NCI-H2196 (cell line): ENCODE measurements at regions not wholly inside any gene's neighbourhood (a gene's known extent, or its start where the extent isn't known, plus 50 kb on each side); places are given as distances from the start of the nearest gene placed in this dataset.
"Not testable (repeated sequence)": the region's sequence is repeated elsewhere in the genome, so short reads cannot be mapped to it uniquely, and the experiment has no call there.

Experiments used
- DNase-seq: peaks from one replicate; lab custom pipeline; 2025; ENCODE audit not compliant: unreplicated experiment; lab: John Stamatoyannopoulos, UW

DNA sequence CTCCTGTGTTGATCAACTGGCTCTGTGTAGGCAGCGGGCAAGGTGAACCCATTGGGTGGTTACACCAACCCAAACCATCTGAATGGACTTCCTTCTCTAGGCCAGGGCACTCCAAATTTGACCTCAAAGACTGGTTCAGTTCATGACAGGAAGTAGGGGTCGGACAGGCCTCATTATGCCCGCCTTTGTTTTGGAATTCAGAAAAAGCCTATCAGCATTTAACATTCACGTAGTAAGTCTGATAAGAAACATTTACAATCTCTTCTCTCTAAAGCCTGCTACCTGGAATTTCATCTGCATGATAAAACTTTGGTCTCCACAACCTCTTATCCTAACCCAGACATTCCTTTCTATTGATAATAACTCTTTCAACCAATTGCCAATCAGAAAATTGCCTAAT, 97.1 kb upstream of the ETV3 start:
- no peak for DNase-seq

DNA sequence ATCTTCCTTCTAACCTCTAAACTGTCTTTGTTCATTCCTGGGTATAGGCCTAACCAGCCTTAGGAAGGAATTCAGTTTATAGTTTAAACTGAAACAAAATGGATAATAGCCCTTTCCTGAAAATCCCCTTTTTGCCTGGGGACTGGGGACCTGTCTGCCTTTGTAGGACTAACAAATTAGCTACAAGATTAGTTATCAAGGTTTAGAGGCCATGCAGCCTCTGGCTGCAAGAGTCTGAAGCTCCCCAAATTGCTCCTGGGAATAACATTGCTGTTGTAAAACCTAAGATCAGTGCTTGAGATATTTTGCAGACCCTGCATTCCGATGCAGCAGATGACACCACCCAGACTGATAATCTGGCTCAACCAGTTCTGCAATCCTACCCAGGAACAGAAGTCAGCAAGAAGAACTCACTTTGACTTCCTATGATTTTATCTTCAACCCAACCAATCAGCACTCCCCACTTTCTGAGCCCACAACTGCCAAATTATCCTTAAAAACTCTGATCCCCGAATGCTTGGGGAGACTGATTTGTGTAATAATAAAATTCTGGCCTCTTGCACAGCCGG, 96.6 kb upstream of the ETV3 start:
- no peak for DNase-seq

DNA sequence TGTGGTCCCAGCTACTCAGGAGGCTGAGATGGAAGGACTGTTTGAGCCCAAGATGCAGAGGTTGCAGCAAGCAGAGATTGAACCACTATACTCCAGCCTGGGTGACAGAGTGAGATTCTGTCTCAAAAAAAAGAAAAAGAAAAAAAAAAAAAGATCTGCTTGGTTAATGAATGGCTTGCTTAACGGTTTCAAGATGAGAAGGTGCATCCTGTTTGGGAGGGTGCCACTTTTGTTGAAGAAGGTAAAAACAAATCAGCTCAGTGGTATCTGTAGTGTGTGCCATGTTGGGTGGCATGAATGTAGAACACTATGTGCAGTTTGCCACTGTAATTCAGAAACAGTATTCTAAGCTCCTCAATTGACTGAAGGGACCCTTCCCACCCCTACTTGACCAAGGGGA, 94.9 kb upstream of the ETV3 start:
- DNase-seq, result no peak

DNA sequence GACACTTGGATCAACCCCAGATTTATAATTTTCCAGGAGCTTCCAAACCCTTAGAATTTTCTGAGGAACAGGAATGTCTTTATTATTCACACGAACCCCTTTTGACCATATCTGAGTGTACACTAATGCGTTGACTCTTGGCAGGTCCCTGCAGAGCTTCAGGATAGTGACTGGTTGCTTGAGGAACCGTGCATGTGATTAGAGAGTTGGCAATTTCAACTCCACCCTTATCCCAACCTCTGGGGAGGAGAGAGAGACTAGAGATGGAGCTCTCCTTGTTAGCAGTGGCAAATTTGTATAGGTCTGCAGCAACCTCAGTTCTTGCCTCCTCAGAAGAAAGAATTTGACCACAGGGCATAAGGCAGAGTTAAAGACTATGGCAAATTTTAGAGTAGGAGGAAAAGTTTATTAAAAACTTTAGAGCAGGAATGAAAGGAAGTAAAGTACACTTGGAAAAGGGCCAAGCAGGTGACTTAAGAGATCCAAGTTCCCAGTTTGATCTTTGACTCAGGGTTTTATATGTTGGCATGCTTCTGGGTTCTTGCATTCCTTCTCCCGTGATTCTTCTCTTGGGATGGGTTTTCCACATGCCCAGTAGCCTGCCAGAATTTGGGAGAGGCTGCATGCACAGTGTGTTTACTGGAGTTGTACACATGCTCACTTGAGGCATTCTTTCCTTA, 93.8 kb upstream of the ETV3 start:
- no peak for DNase-seq

DNA sequence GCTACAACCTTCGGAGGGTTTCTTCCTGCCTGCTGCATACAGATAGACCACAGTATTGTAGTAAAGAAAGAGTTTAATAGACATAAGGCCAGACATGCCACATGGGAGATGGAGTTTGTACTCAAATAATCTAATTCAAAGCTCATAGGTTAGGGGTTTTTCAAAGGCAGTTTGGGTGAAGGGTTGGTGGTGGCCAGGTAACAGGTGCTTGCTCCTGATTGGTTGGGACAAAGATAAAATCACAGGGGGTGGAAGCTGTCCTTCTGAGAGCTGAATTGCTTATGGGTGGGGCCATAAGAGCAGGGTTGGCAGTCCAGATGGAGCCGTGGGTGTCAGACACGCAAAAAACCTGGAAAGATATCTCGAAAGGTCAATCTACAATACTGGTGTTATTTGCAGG, 92.3 kb upstream of the ETV3 start:
- no peak for DNase-seq

DNA sequence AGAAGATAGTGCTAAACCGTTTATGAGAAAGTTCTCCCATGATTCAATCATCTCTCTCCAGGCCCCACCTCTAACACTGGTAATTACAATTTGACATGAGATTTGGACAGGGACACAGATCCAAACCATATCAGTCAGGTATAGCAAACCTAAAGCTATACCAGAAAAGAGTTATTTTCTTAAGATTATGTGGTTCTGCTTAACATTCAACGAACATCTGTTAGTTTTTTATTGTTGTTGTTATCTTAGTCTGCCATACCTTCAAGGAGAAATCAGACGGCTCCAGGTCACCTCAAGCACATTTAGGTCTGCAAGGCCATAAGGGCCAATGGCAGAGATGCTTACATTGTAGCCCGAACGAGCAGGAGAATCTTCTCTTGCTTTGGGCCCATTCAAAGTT, 89.5 kb upstream of the ETV3 start:
- DNase-seq, result no peak

DNA sequence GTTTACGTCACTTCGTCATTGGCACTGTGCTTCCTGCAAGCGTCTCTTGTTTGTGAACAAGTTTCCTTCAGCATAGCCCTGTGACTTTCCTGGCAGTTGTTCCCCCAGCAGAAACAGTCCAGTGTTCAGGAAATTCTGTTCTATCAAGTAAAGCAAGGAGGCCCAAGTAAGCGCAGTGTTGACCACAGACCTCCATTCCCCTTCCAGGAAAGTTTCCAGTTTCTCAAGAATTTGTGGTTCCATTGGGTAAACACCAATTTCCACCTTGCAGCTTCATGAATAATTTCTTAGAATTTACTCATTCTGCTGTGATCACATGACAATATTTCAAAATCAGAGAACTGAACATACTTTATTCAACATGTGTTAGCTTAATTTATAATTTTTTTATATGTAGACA, 88.5 kb upstream of the ETV3 start:
- no peak for DNase-seq

DNA sequence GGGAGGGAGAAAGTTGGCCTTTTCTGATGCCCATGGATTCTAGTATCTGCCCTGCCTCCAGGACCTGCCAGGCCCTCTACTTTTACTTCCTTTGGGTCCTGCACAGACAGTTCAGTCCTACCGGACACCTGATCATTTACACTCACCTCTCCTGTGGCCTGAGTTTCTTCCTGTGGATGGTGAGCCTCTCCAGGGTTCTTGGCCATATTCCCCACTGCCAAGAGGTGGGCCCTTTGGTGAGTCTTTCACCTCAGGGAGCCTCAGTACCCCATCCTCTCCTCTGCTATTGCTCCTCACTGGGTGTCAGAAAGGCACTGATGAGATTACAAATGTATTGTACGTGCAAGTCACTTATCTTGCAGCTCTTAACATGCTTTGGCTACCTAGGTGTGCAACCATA, 81.4 kb upstream of the ETV3 start:
- no peak for DNase-seq

DNA sequence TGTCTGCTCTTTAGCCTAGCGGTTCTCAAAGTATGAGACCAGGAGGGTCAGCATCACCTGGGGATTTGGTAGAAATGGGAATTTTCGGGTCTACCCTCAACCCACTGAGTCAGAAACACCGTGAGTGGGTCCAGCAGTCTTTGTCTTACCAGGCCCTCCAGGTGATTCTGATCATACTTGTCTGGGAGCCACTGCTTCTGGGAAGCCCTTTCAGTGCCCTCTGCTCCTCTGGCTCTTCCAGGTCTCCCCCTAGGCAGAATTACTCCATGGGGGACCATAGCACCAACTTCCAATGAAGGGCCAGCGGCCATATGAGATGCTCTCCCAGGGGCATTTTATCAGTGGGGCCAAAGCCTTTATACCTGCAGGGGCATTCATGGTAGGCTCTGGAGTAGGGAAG, 81.0 kb upstream of the ETV3 start:
- no peak for DNase-seq

DNA sequence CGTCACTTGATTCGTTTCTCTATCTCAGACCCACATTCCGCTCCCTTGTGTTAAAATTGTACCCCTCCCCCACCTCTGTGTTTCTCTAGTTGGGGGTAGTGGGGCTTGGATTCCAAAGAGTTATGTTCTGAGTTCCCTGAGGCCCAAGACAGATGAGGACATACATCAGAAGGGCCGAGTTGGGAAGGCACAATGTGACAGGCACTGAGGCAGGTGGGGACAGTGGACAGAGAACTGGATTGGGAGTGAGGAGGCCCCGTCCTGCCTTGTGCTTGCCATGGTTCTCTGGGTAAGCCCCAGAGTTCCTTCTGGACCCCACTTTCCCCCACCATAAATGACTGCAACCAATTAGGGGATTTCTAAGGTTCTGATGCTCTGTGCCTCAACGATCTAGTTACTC, 80.5 kb upstream of the ETV3 start:
- no peak for DNase-seq

DNA sequence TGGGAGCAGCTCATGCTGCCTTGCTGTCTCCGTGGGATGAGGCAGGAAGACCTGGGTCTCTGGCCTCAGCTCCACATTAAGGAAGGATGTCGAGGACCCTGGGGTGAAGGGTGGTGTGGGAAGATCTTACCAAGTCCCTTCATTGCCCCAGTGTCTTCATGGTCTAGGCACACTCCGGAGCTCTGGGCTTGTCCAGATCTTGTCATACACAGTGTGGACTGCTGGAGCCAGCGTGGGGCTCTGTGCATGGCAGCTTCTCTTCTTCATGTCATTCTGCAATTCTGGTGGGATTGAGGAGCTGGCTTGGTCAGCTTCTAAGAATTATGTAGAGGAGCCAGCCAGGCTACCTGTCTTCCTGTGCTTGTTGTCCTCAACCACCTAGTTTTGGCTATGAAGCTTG, 79.3 kb upstream of the ETV3 start:
- DNase-seq, result no peak

DNA sequence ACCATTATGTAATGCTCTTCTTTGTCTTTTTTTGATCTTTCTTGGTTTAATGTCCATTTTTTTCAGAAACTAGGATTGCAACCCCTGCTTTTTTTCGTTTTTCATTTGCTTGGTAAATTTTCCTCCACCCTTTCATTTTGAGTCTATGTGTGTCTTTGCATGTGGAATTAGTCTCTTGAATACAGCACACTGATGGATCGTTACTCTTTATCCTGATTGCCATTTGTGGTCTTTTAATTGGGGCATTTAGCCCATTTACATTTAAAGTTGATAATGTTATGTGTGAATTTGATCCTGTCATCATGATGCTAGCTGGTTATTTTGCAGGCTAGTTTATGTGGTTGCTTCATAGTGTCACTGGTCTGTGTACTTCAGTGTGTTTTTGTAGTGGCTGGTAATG, 75.6 kb upstream of the ETV3 start:
- DNase-seq, result no peak

DNA sequence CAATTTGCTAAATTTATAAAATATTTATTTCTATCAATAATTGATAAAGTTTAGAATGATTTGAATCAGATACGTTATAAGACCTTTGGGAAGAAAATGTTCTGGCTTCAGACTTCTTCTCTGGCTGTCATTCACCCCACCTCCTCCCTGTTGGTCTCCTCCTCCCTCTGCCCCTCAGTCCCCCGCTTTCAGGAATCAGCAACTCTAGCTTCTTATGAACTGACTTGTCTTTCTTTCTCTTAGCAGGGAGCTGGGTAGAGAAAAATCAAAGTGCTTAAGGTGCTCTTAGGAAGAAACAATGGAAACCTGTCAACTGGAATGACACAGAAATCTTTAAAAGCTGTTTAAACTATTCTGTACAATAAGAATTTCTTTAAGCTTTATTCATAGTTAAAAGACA, 71.3 kb upstream of the ETV3 start:
- DNase-seq, result no peak

DNA sequence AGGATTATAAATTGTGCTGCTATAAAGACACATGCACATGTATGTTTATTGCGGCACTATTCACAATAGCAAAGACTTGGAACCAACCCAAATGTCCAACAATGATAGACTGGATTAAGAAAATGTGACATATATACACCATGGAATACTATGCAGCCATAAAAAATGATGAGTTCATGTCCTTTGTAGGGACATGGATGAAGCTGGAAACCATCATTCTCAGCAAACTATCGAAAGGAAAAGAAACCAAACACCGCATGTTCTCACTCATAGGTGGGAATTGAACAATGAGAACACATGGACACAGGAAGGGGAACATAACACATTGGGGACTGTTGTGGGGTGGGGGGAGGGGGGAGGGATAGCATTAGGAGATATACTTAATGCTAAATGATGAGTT, 67.8 kb upstream of the ETV3 start:
- not testable (repeated sequence) for DNase-seq

DNA sequence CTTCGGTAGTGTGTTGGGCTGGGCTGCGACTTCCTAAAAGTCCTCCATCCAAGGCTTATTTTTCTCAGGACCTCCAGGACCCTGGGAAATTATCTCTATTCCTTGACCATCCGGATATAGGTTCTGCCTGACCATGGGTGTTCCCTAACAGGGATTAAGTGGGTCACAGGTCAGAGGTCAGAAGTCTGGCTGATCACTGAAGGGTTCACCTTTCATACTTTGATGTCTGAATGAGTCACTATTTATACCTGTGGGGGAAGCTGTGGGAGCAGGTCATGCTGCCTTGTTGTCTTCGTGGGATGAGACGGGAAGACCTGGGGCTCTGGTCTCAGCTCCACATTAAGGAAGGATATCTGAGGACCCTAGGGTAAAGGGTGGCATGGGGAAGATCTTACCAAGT, 65.0 kb upstream of the ETV3 start:
- no peak for DNase-seq

DNA sequence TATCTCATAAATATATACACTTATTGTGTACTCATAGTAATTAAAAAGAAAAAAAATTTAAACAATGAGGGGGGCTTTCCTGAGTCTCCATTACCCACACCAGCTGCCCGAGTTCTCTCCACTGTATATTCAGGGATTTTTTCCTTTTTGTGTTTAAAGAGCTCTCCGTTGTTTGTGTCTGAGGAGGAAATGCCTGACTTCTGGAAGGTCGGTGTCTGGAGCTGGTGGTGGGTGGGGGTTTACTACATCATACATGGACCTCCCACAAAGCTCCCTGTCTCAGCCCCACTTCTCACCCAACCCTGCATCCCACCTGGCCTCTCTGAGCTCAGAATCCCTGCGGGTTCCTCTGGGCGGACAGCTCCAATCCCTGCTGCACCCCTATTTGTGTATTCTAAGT, 64.1 kb upstream of the ETV3 start:
- no peak for DNase-seq

DNA sequence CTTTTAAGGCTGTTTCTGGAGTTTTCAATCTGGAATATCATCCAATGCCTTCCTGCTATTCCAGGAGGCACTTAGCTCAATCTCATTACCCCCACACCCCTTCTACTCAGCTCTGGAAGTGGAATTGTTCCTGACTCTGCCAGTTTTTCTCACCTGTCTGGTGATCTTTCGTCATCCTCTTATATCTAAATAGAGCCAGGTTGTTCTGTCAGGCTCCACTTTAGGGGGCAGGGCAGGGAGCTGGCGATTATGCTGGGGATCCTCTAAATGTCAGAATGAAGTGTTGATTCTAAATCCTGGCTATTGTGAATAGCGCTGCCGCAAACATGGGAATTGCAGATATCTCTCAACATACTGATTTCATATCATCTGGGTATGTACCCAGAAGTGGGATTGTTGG, 63.6 kb upstream of the ETV3 start:
- DNase-seq, result no peak

DNA sequence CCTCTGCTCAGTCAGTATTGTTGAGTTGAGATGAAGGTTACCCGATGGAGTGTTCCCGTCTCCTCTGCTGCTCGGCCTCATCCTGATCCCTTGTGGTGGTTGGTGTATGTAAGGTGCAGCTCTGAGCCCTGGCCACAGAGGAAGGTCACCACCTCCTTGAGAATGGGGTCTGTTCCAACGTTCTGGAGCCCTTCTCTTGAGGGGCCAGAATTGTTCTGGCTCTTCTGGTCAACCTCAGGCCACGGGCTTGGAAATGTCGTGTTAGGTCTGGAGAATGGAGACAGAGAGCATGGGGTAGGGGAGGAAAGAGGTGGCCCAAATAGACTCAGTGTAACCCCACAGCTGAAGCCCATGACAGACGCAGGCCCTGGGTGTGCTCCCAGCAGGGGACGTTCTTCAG, 62.3 kb upstream of the ETV3 start:
- DNase-seq, result no peak

DNA sequence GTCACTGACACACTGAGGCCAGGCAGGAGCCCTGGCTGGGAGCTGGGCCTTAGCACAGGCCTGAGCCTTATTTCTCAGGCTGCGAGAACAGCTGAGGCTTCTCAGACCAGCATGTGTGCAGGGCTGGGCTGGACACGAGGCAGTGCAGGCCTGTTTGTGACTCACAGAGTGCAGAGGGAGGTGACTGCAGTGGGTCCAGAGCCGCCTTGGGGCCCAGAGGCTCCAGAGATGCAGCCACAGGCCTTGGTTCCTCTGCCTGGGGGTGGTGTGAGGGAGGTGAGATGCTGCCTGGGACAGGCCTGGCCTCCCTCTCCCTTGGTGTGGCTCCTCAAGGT, 61.2 kb upstream of the ETV3 start:
- DNase-seq, result no peak

DNA sequence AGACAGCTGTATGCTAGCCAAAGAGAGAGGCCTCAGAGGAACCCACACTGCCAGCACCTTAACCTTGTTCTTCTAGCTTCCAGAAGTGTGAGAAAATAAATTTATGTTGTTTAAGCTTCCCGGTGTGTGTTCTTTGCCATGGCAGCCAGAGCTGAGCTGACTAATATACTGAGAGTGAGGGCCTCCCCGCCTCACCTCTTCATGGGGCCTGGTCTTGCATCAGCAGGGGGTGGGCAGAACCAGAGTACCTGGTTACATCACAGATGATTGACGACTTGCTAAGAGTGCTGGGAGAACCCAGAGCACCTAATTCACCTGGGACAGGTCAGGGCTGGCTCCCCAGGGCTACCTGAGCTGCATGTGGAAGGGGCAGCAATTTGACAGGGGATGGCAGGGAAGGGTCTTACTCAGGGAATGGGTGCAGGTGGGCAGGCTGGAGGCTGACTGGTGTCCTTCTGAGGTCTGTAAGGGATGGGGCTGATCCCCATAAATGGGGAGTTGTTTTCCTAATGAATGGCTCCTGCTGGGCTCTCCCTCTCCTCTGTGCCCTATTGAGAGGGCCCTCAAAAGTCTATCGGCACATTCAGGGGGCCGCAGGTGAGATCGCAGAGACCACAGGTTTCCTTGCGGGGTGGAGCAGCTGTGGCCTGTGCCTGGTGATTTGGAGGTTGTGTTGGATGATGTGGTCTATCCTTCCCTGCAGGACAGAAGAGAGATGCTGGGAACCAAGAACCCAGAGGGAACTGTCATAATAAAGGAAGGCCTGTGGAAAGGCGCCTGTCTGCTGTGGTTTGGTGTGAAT, 60.6 kb upstream of the ETV3 start:
- DNase-seq, result no peak

DNA sequence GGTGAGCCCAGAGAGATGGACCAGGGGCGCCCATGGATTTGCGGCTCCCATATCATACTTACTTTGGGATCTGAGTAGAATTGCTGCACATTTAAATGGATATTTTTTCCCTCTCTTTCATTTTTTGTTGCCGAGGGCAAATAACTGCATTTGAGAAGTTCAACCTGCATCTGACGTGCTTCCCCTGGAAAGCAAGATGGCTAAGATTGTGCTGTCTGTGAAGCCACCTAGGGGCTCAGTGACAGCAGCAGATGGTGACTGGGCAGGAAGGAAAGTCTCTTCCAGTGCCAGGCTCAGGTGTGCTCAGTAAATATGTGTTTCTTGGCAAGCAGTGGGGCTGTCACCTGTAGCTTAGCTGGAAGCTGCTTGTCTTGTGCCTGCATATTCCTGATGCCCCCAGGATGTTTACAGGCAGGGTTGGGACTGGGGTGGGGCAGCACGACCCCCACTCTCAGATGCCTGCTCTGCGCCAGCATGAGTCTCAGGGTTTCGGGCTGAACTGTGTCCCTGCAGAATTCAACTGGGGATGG, 59.8 kb upstream of the ETV3 start:
- no peak for DNase-seq

DNA sequence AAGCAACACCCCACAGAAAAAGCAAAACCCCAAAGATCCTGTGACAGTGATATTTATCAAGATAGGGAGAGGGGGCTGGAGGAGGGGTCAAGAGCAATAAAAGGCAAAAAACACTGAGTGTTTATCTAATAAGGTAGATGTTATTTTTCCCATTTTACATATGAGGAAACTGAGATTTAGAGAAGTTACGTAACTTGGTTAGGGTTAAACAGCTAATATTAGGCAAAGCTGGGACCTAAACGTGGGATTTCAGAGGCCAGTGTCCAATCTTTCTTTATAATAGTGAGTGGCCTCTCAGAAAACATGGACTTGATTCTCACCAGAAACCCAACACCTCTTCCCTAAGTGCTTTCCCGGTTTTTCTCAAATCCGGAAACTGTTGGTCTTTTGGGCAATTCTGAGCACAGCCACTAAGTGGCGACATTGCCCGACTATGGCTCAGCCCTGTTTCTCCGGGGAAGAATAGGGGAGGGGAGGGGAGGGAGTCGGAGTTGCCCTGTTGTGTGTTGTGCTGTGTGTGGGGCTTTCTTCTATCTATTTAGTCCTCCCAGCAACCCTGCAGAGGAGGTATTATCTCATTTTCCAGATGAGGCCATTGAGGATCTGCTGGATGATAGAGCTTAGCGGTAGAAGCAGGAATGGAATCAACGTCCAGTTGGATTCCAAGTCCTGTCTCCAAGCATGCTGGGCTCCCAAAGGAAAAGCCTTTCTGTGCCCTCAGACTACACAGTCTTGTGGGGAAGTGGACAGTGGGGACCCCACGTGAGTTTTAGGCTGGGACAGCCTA, 58.7 kb upstream of the ETV3 start:
- peak; percentile 5 for DNase-seq
